Stimulated activated CD4-positive, alpha-beta T cell treated with anti-CD3 and anti-CD28 coated beads, Interleukin-4, amount 100 ng/mL, for 48 hours (primary cell): ENCODE measurements at regions not wholly inside any gene's neighbourhood (a gene's known extent, or its start where the extent isn't known, plus 50 kb on each side); places are given as distances from the start of the nearest gene placed in this dataset.

Experiments
- DNase-seq, 2 donors: peaks; one replicate each; pipeline ENCODE4 v3.0.0-alpha.2; 2020; ENCODE audit warnings: low read depth in 2 of 2

GRCh38 chr11:127733552-127733951 lies 733.0 kb upstream of the KIRREL3 start:
- no peak for DNase-seq

GRCh38 chr11:127726367-127726766 lies 725.8 kb upstream of the KIRREL3 start:
- no peak for DNase-seq

GRCh38 chr11:127723714-127724113 lies 723.1 kb upstream of the KIRREL3 start:
- DNase-seq = no peak

DNA sequence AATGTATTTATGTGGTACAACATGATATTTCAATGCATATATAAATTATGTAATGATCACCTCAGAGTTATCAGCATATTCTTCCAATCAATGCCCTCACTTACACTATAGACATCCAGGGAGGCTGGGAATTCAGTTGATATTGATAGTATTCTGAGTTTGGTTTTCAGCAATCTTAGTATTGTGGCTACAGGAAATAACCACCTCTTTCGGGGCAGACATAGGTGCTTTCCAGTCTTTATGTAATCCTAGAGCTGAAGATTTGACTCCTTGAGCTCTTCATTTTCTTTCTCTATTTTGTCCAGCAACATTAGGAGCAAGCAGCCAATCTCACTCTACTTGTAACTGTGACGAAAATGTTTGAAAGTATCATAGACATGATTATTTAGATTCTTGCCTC lies 712.7 kb upstream of the KIRREL3 start:
- no peak for DNase-seq

GRCh38 chr11:127711748-127712147 lies 711.2 kb upstream of the KIRREL3 start:
- no peak for DNase-seq

GRCh38 chr11:127710831-127711230 lies 710.3 kb upstream of the KIRREL3 start:
- DNase-seq = no peak

DNA sequence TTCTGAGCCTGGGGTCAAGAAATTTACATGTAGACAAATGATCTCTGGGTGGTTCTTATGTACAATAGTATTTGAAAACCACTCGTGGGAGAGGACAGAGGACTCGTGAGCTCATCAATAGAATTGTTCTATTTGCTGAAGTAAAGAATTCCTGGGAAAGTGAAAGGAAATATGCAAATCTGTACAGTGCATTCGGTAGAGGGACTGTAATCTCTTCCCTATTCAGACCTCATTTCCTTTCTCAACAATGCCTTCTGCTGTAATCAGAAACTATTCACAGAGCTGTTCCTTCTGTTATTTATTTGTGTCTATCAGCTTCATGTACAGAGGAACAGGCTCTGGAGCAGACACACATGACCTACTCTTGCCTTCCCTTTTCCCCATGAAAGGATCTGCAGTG lies 709.4 kb upstream of the KIRREL3 start:
- no peak for DNase-seq

DNA sequence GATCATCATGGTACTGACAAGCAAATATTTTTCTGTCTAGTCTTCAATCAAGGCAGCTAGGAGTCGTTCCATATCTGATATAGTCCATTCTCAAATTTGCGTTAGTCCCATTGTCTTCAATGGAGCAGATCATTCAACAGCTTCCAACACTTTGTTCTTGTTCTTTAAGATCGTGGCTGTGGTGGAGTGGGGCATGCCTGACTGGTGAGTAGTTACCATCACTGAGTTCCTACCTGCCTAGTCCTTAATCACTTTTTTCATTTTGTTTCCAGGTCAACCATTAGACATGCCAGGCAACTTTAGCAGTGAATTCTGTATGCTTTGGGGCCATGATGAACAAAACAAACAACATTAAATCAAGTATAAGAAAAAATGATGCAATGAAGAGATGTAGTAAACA lies 693.1 kb upstream of the KIRREL3 start:
- no peak for DNase-seq

DNA sequence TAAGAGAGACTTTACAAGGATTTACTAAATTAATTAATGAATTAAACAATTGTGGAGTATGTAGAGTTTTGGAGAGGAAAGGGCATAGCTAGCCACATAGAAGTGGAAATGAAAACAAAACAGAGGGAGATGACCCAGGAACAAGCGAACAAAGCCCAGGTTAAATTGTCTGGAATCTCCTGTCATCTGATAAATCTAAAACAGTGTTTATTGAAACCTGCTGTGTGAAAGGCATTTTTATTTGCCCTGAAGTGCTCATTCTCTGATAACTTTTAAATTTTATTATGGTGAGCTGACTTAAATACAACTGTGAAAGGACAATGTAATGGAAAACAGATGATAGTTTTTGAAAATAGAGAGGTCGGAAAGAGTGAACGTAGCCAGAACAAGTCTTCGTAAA lies 682.8 kb upstream of the KIRREL3 start:
- DNase-seq = no peak

- no peak for DNase-seq
Measured at GRCh38 chr11:127679816-127680545, 679.4 kb upstream of the KIRREL3 start.

GRCh38 chr11:127678631-127679030 lies 678.1 kb upstream of the KIRREL3 start:
- DNase-seq = no peak

- DNase-seq = no peak
Measured at GRCh38 chr11:127677660-127678425, 677.3 kb upstream of the KIRREL3 start.

GRCh38 chr11:127675581-127675980 lies 675.0 kb upstream of the KIRREL3 start:
- DNase-seq = no peak

DNA sequence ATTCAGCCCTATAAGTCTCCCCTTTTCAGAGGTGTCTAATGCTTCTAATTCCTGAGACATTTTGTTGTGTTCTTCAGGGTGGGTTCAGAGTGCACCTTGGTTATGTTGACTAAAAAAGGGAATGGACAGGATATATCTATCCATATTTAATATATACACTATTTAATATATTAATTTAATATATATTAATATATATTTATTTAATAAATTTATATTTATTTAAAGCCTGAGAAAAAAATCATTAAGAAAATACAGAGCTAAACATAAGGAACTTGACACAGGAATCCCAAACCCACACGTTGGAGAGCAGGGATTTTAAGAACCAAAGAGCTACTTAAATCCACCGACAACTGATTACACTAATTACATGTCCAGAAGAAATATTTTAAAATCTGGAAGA lies 674.2 kb upstream of the KIRREL3 start:
- DNase-seq = no peak

DNA sequence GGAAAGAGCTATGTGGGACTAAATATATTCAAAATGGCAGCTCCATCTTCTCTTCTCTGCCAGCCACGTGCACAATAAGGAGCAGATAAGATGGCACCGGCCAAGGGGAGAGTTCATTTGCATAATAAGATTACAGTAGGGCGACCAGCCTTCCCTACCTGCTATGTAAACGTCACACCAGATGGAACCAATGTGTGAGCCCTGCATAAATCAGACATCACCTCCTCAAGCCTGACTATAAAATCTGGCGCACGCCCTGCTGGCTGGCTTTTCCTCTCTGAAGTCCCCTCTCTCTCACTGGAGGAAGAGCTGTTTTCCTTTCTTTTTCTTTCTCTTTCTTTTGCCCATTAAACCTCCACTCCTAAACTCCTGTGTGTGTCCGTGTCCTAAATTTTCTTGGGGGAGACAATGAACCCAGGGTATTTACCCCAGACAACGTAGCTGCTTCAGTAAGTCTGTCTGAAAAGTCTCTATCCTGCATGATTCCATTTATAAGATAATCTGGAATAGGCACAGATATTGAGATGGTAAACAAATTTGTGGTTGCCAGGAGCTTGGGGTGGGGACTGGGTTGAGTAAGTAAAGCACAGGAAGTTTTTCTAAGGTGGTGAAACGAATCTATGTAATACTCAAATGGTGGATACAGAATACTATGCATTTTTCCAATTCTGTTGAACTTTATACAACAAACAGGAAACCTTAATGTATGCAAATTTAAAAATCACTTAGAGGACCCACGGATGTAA lies 670.0 kb upstream of the KIRREL3 start:
- no peak for DNase-seq

GRCh38 chr11:127656116-127656836 lies 655.7 kb upstream of the KIRREL3 start:
- no peak for DNase-seq

GRCh38 chr11:127653076-127653475 lies 652.5 kb upstream of the KIRREL3 start:
- DNase-seq = no peak

GRCh38 chr11:127651888-127652221 lies 651.3 kb upstream of the KIRREL3 start:
- DNase-seq = no peak

DNA sequence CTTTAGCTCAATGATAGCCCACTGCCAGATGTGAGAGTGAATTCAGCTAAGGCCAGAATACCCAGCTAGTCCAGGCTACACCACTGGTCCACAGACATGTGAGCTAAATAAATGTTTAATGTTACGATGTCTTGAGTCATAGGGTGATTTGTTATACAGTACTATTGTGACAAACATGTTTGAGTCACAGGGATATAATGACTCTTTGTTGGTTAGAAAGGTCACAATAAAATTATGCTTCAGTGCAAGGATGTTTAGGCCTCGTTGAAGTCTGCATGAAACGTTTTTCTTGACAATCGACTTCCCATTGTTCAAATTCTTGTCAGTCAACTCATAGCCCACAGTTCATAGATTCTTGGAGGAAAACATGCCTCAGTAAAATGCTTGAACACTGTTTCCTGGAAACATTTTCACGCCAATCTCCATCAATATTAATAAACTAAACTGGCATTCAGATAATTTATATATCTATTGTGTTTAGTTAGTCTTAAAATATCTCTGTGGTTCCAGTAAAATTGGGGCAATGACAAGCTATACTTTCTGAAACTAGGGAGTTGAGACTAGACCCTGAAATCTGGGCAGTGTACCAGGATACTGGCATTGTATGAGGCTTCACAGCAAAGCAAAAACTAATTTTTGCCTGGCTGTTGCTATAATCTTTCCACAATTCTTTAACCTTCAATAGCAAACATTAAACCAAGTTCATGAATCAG lies 650.8 kb upstream of the KIRREL3 start:
- no peak for DNase-seq

- DNase-seq = no peak
Measured at GRCh38 chr11:127649958-127650357, 649.4 kb upstream of the KIRREL3 start.

GRCh38 chr11:127649071-127649470 lies 648.5 kb upstream of the KIRREL3 start:
- no peak for DNase-seq
